ENCODE measurements at regions not wholly inside any gene's neighbourhood (a gene's known extent, or its start where the extent isn't known, plus 50 kb on each side); places are given as distances from the start of the nearest gene placed in this dataset.

DNA sequence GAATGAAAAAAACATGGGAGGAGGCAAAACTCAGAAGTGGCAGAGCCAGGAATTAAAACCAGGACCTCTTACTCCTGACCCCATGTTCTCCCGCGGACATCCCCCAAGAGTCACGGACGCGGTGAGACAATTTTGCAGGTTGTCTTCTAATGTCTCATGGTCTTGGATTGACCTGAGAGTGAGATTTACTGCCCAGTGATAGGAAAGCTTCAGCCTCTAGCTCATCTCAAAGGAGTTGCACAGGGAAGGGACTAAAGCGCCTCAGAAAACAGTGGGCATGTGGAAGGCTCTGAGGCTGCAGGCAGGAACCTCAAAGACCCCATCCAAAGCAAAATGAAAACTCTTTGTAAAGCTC lies 197.4 kb downstream of the ADAMTS15 start:
- H3K4me2 ChIP-seq (ENCODE audit: low read length) = peak overlapping the region; percentile 19
- no peak overlapping the region for H3K4me3 ChIP-seq (ENCODE audit: low read length)
- H3K36me3 ChIP-seq (ENCODE audit: insufficient read depth, low read length) = no peaks in the 10 kb centered on the region
- no peaks in the 10 kb centered on the region for H3K27me3 ChIP-seq (ENCODE audit: control insufficient read depth, insufficient read depth, low read length)
- no peak overlapping the region for H3K9ac ChIP-seq (ENCODE audit: low read depth, low read length)
- H3K4me1 ChIP-seq (ENCODE audit: control insufficient read depth, insufficient read depth, low read length) = peaks cover 34% of the 10 kb centered on the region
- no peaks in the 10 kb centered on the region for H3K9me3 ChIP-seq (replicated peaks; ENCODE audit: low read length)

- Histone ChIP-seq H3K4me1 (ENCODE audit: control insufficient read depth, insufficient read depth, low read length) (peaks cover 34% of the 10 kb centered on the region), H3K9me3 (replicated peaks; ENCODE audit: low read length) (no peaks in the 10 kb centered on the region), H3K36me3 (ENCODE audit: insufficient read depth, low read length) (no peaks in the 10 kb centered on the region)
Measured at GRCh38 chr11:130646881-130647280, 198.4 kb downstream of the ADAMTS15 start.

DNA sequence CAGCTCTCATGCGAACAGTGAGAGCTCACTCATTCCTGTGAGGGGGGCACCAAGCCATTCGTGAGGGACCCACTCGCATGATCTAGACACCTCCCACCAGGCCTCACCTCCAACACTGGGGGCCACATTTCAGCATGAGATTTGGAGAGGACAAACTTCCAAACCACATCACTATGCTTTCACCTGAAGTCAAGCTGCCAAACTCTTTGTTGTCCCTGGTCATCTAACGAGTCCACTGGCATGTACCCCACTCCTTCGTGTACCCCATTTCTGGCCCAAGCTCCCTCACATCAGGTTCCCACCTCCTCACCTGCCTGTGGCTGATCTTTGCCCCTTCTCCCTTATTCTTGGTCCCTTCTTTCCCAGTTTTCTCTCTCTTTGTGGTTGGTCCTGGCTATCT lies 198.9 kb downstream of the ADAMTS15 start:
- no peaks in the 10 kb centered on the region for H3K9me3 ChIP-seq (replicated peaks; ENCODE audit: low read length)
- peaks cover 34% of the 10 kb centered on the region for H3K4me1 ChIP-seq (ENCODE audit: control insufficient read depth, insufficient read depth, low read length)
- H3K9ac ChIP-seq (ENCODE audit: low read depth, low read length) = no peak overlapping the region
- no peaks in the 10 kb centered on the region for H3K27me3 ChIP-seq (ENCODE audit: control insufficient read depth, insufficient read depth, low read length)
- no peak overlapping the region for H3K4me2 ChIP-seq (ENCODE audit: low read length)
- H3K36me3 ChIP-seq (ENCODE audit: insufficient read depth, low read length) = no peaks in the 10 kb centered on the region
- H3K4me3 ChIP-seq (ENCODE audit: low read length) = no peak overlapping the region

More at GRCh38 chr11:130646881-130647280, 198.4 kb downstream of the ADAMTS15 start:
- Histone ChIP-seq H3K9ac (ENCODE audit: low read depth, low read length) (no peak overlapping the region), H3K4me2 (ENCODE audit: low read length) (peak overlapping the region; percentile 15), H3K27me3 (ENCODE audit: control insufficient read depth, insufficient read depth, low read length) (no peaks in the 10 kb centered on the region), H3K4me3 (ENCODE audit: low read length) (no peak overlapping the region)

DNA sequence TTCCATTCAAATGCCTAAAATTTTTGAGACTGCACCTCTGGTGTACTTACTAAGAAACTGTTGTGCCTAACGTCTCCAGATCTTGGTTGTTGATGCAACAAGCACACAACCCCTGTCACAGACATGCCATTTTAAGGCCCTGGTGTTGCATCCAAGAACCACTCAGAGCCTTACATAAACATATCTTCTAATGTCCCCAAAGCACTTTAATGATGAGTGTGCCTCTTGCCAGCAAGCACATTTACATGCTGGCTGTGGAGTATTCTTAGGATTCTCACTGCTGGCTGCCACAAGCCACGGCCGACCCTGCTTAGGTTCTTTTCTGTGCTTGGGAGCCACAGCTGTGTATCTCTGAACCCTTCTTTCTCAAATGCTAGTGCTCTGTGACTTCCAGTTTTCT lies 201.4 kb downstream of the ADAMTS15 start:
- H3K36me3 ChIP-seq (ENCODE audit: insufficient read depth, low read length) = no peaks in the 10 kb centered on the region

GRCh38 chr11:130650456-130651030 lies 202.1 kb downstream of the ADAMTS15 start:
- Histone ChIP-seq H3K36me3 (ENCODE audit: insufficient read depth, low read length) (no peaks in the 10 kb centered on the region), H3K9me3 (replicated peaks; ENCODE audit: low read length) (no peaks in the 10 kb centered on the region), H3K4me1 (ENCODE audit: control insufficient read depth, insufficient read depth, low read length) (peaks cover 39% of the 10 kb centered on the region), H3K9ac (ENCODE audit: low read depth, low read length) (no peak overlapping the region), H3K4me2 (ENCODE audit: low read length) (no peak overlapping the region), H3K4me3 (ENCODE audit: low read length) (no peak overlapping the region), H3K27me3 (ENCODE audit: control insufficient read depth, insufficient read depth, low read length) (no peaks in the 10 kb centered on the region)

More for the DNA sequence above, 201.4 kb downstream of the ADAMTS15 start:
- H3K9ac ChIP-seq (ENCODE audit: low read depth, low read length) = no peak overlapping the region
- H3K4me1 ChIP-seq (ENCODE audit: control insufficient read depth, insufficient read depth, low read length) = peaks cover 46% of the 10 kb centered on the region
- no peaks in the 10 kb centered on the region for H3K27me3 ChIP-seq (ENCODE audit: control insufficient read depth, insufficient read depth, low read length)
- no peak overlapping the region for H3K4me2 ChIP-seq (ENCODE audit: low read length)
- H3K4me3 ChIP-seq (ENCODE audit: low read length) = no peak overlapping the region
- H3K9me3 ChIP-seq (replicated peaks; ENCODE audit: low read length) = no peaks in the 10 kb centered on the region

DNA sequence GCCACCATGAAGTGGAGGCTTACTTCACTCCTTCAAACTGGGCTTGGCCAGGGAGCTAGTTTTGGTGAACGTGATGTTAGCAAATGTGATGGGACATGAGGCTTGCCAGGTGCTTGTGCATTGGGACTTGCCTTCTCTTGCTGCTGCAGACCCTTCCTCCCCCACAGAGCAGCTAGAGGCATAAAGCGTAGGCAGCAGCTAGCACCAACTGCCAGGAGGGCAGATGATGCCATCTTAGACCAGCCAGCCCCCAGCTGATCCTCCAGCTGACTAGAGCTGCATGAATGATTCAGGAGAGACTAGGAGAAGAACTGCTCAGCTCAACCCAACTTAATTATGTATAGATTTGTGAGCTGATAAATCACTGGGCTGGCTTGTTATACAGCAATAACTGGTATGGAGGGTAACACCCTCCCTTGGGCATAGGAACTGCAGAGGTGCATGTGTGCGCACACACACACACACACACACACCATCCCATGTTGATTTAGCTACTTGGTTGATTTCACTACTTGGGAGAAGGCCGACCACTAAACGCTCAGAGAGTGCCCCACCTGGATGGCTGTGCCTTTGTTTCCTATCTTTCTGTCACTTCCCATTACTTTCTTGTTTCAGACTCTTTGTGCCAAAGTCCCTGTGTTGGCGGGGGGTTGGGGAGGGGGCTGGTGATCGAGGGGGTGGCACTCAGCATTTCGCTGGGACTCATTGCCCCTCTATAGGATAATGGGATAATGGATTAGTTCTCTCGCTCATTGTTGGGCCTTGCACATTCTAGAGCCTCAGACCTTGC lies 202.8 kb downstream of the ADAMTS15 start:
- no peak overlapping the region for H3K9ac ChIP-seq (ENCODE audit: low read depth, low read length)
- H3K4me2 ChIP-seq (ENCODE audit: low read length) = no peak overlapping the region
- no peaks in the 10 kb centered on the region for H3K36me3 ChIP-seq (ENCODE audit: insufficient read depth, low read length)
- no peaks in the 10 kb centered on the region for H3K9me3 ChIP-seq (replicated peaks; ENCODE audit: low read length)
- H3K4me3 ChIP-seq (ENCODE audit: low read length) = no peak overlapping the region
- H3K27me3 ChIP-seq (ENCODE audit: control insufficient read depth, insufficient read depth, low read length) = no peaks in the 10 kb centered on the region
- peaks cover 33% of the 10 kb centered on the region for H3K4me1 ChIP-seq (ENCODE audit: control insufficient read depth, insufficient read depth, low read length)

GRCh38 chr11:130652671-130653335 lies 204.4 kb downstream of the ADAMTS15 start:
- H3K27me3 ChIP-seq (ENCODE audit: control insufficient read depth, insufficient read depth, low read length) = no peaks in the 10 kb centered on the region
- peaks cover 22% of the 10 kb centered on the region for H3K4me1 ChIP-seq (ENCODE audit: control insufficient read depth, insufficient read depth, low read length)
- no peak overlapping the region for H3K9ac ChIP-seq (ENCODE audit: low read depth, low read length)
- no peaks in the 10 kb centered on the region for H3K36me3 ChIP-seq (ENCODE audit: insufficient read depth, low read length)
- peak overlapping the region; percentile 27 for H3K4me2 ChIP-seq (ENCODE audit: low read length)
- no peak overlapping the region for H3K4me3 ChIP-seq (ENCODE audit: low read length)
- H3K9me3 ChIP-seq (replicated peaks; ENCODE audit: low read length) = no peaks in the 10 kb centered on the region

DNA sequence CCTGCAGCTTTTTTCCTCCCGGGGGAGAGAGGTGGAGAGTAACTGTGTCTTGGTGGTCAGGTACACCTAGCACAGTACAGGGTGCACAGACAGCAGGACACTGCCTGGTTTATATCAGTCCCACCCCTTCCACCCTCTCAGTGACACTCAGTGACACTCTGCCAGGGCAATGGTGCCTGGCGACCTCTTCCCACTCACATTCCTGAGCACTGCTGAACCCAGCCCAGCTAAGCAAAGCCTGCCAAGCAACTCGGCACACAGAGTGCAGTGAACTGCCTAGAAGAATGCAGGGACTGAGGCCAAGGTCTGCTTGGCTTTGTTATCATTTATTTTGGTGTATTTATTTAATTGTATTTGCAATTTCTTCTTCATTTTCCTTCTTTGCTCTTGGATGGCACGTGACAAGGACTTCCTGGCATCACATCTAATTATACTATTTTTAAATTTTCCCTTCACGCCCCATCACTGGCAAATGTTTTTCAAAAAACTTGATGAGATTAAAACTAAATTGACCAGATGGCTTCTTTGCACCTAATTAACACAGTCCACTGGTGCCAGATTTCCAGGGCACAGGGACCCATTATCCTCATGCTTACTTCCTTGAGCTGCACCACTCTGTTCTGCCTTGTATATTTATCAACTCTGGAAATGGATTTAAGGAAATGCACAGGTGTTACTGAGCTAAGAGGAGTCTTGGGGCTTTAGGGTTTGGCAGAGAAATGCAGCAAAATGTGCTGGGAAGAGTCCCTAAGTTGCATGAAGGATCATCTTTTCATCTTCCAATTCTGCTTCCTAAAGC lies 205.6 kb downstream of the ADAMTS15 start:
- no peaks in the 10 kb centered on the region for H3K9me3 ChIP-seq (replicated peaks; ENCODE audit: low read length)

DNA sequence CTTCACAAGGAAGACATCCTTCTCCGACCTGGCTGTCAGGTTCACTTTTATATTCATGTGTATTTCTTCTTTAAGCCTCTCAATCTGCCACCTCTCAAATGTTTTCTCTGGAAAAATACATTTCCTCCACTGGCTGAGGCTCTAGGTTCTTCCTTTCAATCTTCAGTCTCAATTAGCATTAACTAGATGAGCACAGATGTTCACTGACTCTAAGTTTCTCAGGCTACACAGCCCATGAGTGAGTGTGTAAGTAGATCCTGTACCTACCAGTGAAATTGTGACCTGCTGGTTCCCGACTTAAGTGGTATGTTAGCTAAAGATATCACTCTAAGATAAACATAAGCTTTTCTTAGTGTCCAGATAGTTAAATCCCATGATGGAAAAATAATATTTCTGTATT lies 206.9 kb downstream of the ADAMTS15 start:
- H3K9me3 ChIP-seq (replicated peaks; ENCODE audit: low read length) = no peaks in the 10 kb centered on the region
- H3K36me3 ChIP-seq (ENCODE audit: insufficient read depth, low read length) = no peaks in the 10 kb centered on the region
- H3K4me1 ChIP-seq (ENCODE audit: control insufficient read depth, insufficient read depth, low read length) = peaks cover 22% of the 10 kb centered on the region
- no peak overlapping the region for H3K9ac ChIP-seq (ENCODE audit: low read depth, low read length)
- no peak overlapping the region for H3K4me2 ChIP-seq (ENCODE audit: low read length)
- H3K4me3 ChIP-seq (ENCODE audit: low read length) = no peak overlapping the region
- H3K27me3 ChIP-seq (ENCODE audit: control insufficient read depth, insufficient read depth, low read length) = no peaks in the 10 kb centered on the region

More for the DNA sequence above, 205.6 kb downstream of the ADAMTS15 start:
- H3K4me2 ChIP-seq (ENCODE audit: low read length) = peak overlapping the region; percentile 47
- H3K4me3 ChIP-seq (ENCODE audit: low read length) = no peak overlapping the region
- no peaks in the 10 kb centered on the region for H3K36me3 ChIP-seq (ENCODE audit: insufficient read depth, low read length)
- H3K9ac ChIP-seq (ENCODE audit: low read depth, low read length) = no peak overlapping the region
- H3K4me1 ChIP-seq (ENCODE audit: control insufficient read depth, insufficient read depth, low read length) = peaks cover 22% of the 10 kb centered on the region
- no peaks in the 10 kb centered on the region for H3K27me3 ChIP-seq (ENCODE audit: control insufficient read depth, insufficient read depth, low read length)

DNA sequence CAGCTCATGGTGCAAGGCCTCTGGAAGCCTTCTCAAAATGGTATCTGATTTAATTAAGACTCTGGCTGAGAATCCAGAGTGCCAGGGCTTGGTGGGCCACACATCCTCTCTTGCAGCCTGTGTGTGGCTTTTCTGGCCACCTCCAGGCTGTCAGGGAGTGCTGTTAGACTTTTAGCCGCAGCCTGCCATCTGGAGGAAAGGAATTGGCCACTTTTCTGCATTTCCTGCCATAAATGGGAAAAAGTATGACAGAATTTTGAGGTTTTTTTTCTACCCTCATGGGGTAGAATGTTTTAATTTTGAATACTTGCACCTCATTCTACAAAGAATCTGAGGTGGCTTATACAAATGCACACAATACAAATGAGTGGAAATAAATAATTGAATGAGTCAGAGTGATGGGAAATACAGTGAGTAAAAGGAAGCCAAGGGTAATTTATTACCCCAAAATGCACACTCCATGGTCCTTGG lies 218.4 kb downstream of the ADAMTS15 start:
- Histone ChIP-seq H3K9me3 (replicated peaks; ENCODE audit: low read length) (no peaks in the 10 kb centered on the region), H3K4me3 (ENCODE audit: low read length) (no peak overlapping the region), H3K9ac (ENCODE audit: low read depth, low read length) (no peak overlapping the region), H3K4me1 (ENCODE audit: control insufficient read depth, insufficient read depth, low read length) (peaks cover 9% of the 10 kb centered on the region), H3K27me3 (ENCODE audit: control insufficient read depth, insufficient read depth, low read length) (no peaks in the 10 kb centered on the region), H3K36me3 (ENCODE audit: insufficient read depth, low read length) (no peaks in the 10 kb centered on the region), H3K4me2 (ENCODE audit: low read length) (no peak overlapping the region)

DNA sequence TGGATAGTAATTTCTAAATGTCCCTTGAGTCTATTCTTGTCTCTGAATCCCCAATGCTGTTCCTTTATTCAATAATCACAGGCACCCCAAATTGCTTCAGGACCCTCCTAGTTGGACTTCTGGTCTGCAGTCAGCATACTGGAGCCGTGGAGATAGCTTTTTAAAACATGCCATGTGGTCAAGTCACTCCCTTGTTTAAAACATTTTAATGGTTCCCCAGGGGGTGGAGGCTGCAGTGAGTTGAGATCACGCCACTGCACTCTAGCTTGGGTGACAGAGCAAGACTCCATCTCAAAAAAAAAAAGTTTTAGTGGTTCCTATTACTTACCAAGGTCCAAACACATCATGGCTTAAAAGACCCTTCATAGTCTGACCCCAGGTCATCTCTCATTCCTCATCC lies 220.3 kb downstream of the ADAMTS15 start:
- Histone ChIP-seq H3K4me2 (ENCODE audit: low read length) (no peak overlapping the region), H3K27me3 (ENCODE audit: control insufficient read depth, insufficient read depth, low read length) (no peaks in the 10 kb centered on the region), H3K4me1 (ENCODE audit: control insufficient read depth, insufficient read depth, low read length) (peaks cover 21% of the 10 kb centered on the region), H3K9me3 (replicated peaks; ENCODE audit: low read length) (no peaks in the 10 kb centered on the region), H3K9ac (ENCODE audit: low read depth, low read length) (no peak overlapping the region), H3K36me3 (ENCODE audit: insufficient read depth, low read length) (no peaks in the 10 kb centered on the region), H3K4me3 (ENCODE audit: low read length) (no peak overlapping the region)

All from skeletal muscle satellite cell (primary cell).